A549 (cell line): ENCODE measurements at regions not wholly inside any gene's neighbourhood (a gene's known extent, or its start where the extent isn't known, plus 50 kb on each side); places are given as distances from the start of the nearest gene placed in this dataset.

Experiments used
- ATAC-seq, 2 experiments: fragments of 200-7000 bp in 1 of 2; fragments of >200 bp in 1 of 2; cut with Nextera tagmentation in 1 of 2; cut with Tn5 transposase in 1 of 2; 3 replicates each; pipeline versions ENCODE4 v1.8.0 to v1.9.1; 2018 to 2020; ENCODE audit warnings: mild to moderate bottlenecking in 1 of 2, moderate library complexity in 1 of 2
- CTCF ChIA-PET: fragments of 300-600 bp; sonication (Branson Sonifier 250); formaldehyde crosslinking; extraction: SDS; loops from one replicate; lab custom pipeline; 2021; ENCODE audit warnings: antibody characterized with exemption, inconsistent platforms; lab: Yijun Ruan, JAX
- POLR2A ChIA-PET: fragments of 350-600 bp; formaldehyde crosslinking; extraction: SDS; loops from one replicate; lab custom pipeline; 2021; ENCODE audit warnings: antibody characterized with exemption, inconsistent platforms; lab: Yijun Ruan, JAX
- DNase-seq, 2 experiments: peaks; one replicate each; pipeline versions ENCODE4 v3.0.0 to v3.0.0-alpha.2; 2011 to 2016; ENCODE audit warnings: low read depth in 1 of 2, low spot score in 1 of 2
- FAIRE-seq: peaks from 2 replicates; lab custom pipeline; 2011; peaks lifted over from hg19 to GRCh38; lab: Jason Lieb, UNC
- H3K27ac ChIP-seq, 2 experiments: fragments of >200 bp; sonication (Bioruptor Twin); formaldehyde crosslinking; 3 replicates each; pipeline ENCODE4 v1.5.1; 2016 to 2017
- H3K4me1 ChIP-seq: fragments of >200 bp; sonication (Bioruptor Twin); formaldehyde crosslinking; 3 replicates; pipeline ENCODE4 v1.6.1; 2016
- H3K4me2 ChIP-seq: fragments of >200 bp; sonication (Bioruptor Twin); formaldehyde crosslinking; 3 replicates; pipeline ENCODE4 v1.6.1; 2016
- H3K4me3 ChIP-seq: fragments of >200 bp; sonication (Bioruptor Twin); formaldehyde crosslinking; 3 replicates; pipeline ENCODE4 v1.5.1; 2016
- H3K9me3 ChIP-seq: fragments of >200 bp; sonication (Bioruptor Twin); formaldehyde crosslinking; 3 replicates; pipeline ENCODE4 v1.6.1; 2016
- BHLHE40 ChIP-seq: IDR thresholded peaks from 2 replicates; pipeline ENCODE4 v1.6.1; 2012; ENCODE audit warnings: low read depth, low read length, inconsistent platforms
- CEBPB ChIP-seq, 2 experiments: fragments of >200 bp in 1 of 2; sonication (Bioruptor Twin) in 1 of 2; formaldehyde crosslinking in 1 of 2; IDR thresholded peaks; 2 replicates each; pipeline ENCODE4 v1.6.1; 2012 to 2016
- CHD4 ChIP-seq: fragments of 200-600 bp; sonication (generic); IDR thresholded peaks from 2 replicates; pipeline ENCODE4 v1.6.1; 2016; ENCODE audit warnings: antibody characterized with exemption, mild to moderate bottlenecking, borderline replicate concordance
- EHF ChIP-seq: fragments of 250-450 bp; sonication (Bioruptor Pico); IDR thresholded peaks from 2 replicates; pipeline ENCODE4 v1.5.0; 2020; ENCODE audit warnings: mild to moderate bottlenecking
- ESRRA ChIP-seq: fragments of 150-350 bp; IDR thresholded peaks from 2 replicates; pipeline ENCODE4 v1.6.1; 2014; ENCODE audit warnings: mild to moderate bottlenecking, low read length, borderline replicate concordance
- FOSL2 ChIP-seq, 2 experiments: fragments of 450-650 bp in 1 of 2; fragments of >200 bp in 1 of 2; sonication (Bioruptor Twin) in 1 of 2; formaldehyde crosslinking; IDR thresholded peaks; 2 replicates each; pipeline versions ENCODE4 v1.5.0 to v1.6.1; 2016 to 2020; ENCODE audit warnings: mild to moderate bottlenecking in 1 of 2, moderate library complexity in 1 of 2
- HOXB13 ChIP-seq: fragments of 250-450 bp; sonication (Bioruptor Pico); IDR thresholded peaks from 2 replicates; pipeline ENCODE4 v1.5.0; 2020; ENCODE audit warnings: low read depth, mild to moderate bottlenecking, moderate library complexity
- HOXB5 ChIP-seq: fragments of 250-450 bp; sonication (Bioruptor Pico); IDR thresholded peaks from 2 replicates; pipeline ENCODE4 v1.5.0; 2020; ENCODE audit warnings: mild to moderate bottlenecking, moderate library complexity
- JUN ChIP-seq, 2 experiments: fragments of >200 bp; sonication (Bioruptor Twin); formaldehyde crosslinking; IDR thresholded peaks; 2 replicates in 1 of 2; 3 replicates in 1 of 2; pipeline ENCODE4 v1.6.1; 2016 to 2017
- KDM5A ChIP-seq: fragments of 200-600 bp; sonication (generic); IDR thresholded peaks from 2 replicates; pipeline ENCODE4 v1.6.1; 2016; ENCODE audit warnings: antibody characterized with exemption, mild to moderate bottlenecking
- MAFK ChIP-seq: fragments of 450-650 bp; IDR thresholded peaks from 2 replicates; pipeline ENCODE4 v1.6.1; 2014; ENCODE audit not compliant: partially characterized antibody
- MAZ ChIP-seq: fragments of 150-350 bp; IDR thresholded peaks from 2 replicates; pipeline ENCODE4 v1.6.1; 2014; ENCODE audit warnings: antibody characterized with exemption, low read depth, low read length, borderline replicate concordance
- NPAS2 ChIP-seq: fragments of 250-450 bp; sonication (Bioruptor Pico); IDR thresholded peaks from 2 replicates; pipeline ENCODE4 v1.8.0; 2022; ENCODE audit warnings: mild to moderate bottlenecking, moderate library complexity, borderline replicate concordance
- NR3C1 ChIP-seq: fragments of >200 bp; sonication (Bioruptor Twin); formaldehyde crosslinking; IDR thresholded peaks from 3 replicates; pipeline ENCODE4 v1.6.1; 2017
- PHF8 ChIP-seq: fragments of 200-600 bp; sonication (generic); IDR thresholded peaks from 2 replicates; pipeline ENCODE4 v1.6.1; 2016; ENCODE audit warnings: low read depth, mild to moderate bottlenecking, antibody characterized with exemption, moderate library complexity, borderline replicate concordance
- POLR2AphosphoS2 ChIP-seq: conservative IDR thresholded peaks from 2 replicates; pipeline ENCODE4 v1.6.1; 2012; ENCODE audit warnings: low read length, improper control_type of control experiment, inconsistent platforms
- RARB ChIP-seq: fragments of 250-450 bp; sonication (Bioruptor Pico); IDR thresholded peaks from 2 replicates; pipeline ENCODE4 v1.8.0; 2021; ENCODE audit warnings: mild to moderate bottlenecking, moderate library complexity
- SMC3 ChIP-seq: fragments of >200 bp; sonication (Bioruptor Twin); formaldehyde crosslinking; IDR thresholded peaks from 3 replicates; pipeline ENCODE4 v1.6.1; 2018; ENCODE audit warnings: inconsistent platforms
- TFCP2L1 ChIP-seq: fragments of 250-450 bp; sonication (Bioruptor Pico); IDR thresholded peaks from 2 replicates; pipeline ENCODE4 v1.5.0; 2021; ENCODE audit warnings: mild to moderate bottlenecking
- ZC3H11A ChIP-seq: fragments of 450-650 bp; IDR thresholded peaks from 2 replicates; pipeline ENCODE4 v1.6.1; 2014; ENCODE audit warnings: antibody characterized with exemption, mild to moderate bottlenecking
- ZSCAN20 ChIP-seq: fragments of 250-450 bp; sonication (Bioruptor Pico); IDR thresholded peaks from 2 replicates; pipeline ENCODE4 v1.8.0; 2022; ENCODE audit warnings: mild to moderate bottlenecking, moderate library complexity
- WGBS: methylation state at CpG from one replicate; pipeline ENCODE4 v1.1.6; 2017; ENCODE audit errors: missing lambda C conversion rate; 5-methylcytosine and 5-hydroxymethylcytosine counted together
- TF ChIP-seq, protein P1 (sequence below): fragments of >200 bp; sonication (Bioruptor Twin); formaldehyde crosslinking; IDR thresholded peaks from 3 replicates; pipeline ENCODE4 v1.6.1; 2016
- TF ChIP-seq, protein P2 (sequence below): fragments of 150-350 bp; IDR thresholded peaks from 2 replicates; pipeline ENCODE4 v1.6.1; 2014; ENCODE audit warnings: low read depth, mild to moderate bottlenecking, low read length
- TF ChIP-seq, protein P3 (sequence below): IDR thresholded peaks from 2 replicates; pipeline ENCODE4 v1.6.1; 2012
- TF ChIP-seq, protein P4 (sequence below): IDR thresholded peaks from 2 replicates; pipeline ENCODE4 v1.6.1; 2012
- TF ChIP-seq, protein P5 (sequence below): fragments of 250-450 bp; sonication (Bioruptor Pico); IDR thresholded peaks from 2 replicates; pipeline ENCODE4 v1.5.0; 2021; ENCODE audit warnings: mild to moderate bottlenecking, moderate library complexity, borderline replicate concordance
- TF ChIP-seq, protein P6 (sequence below): fragments of >200 bp; sonication (Bioruptor Twin); formaldehyde crosslinking; IDR thresholded peaks from 3 replicates; pipeline ENCODE4 v1.5.1; 2016

DNA sequence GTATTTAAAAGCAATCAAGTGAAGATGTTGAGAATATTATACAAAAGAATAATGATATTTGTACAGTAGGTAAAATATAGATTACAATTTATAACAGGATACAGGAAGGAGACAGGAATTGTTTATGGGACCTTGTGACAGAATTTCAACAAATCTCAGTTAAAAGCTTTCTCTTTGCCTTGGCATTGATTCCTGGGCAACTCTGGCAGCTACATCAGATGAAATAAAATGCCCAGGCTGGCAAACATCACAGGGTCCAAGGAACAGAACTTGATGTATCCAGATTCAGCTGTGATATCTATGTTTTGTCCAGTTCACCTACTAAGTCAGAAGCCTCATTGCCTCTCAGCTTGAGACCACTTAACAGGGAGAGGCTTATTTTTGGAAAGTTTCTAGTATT, 473.1 kb downstream of the MCTP2 start:
- DNase-seq (no peak), ATAC-seq (no peak)
- Histone ChIP-seq H3K4me1 (no peaks in the 10 kb centered on the region), H3K4me2 (no peak overlapping the region)
- TF ChIP-seq, protein P1, sequence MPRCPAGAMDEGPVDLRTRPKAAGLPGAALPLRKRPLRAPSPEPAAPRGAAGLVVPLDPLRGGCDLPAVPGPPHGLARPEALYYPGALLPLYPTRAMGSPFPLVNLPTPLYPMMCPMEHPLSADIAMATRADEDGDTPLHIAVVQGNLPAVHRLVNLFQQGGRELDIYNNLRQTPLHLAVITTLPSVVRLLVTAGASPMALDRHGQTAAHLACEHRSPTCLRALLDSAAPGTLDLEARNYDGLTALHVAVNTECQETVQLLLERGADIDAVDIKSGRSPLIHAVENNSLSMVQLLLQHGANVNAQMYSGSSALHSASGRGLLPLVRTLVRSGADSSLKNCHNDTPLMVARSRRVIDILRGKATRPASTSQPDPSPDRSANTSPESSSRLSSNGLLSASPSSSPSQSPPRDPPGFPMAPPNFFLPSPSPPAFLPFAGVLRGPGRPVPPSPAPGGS = no peak
- no peak for TF ChIP-seq HOXB13 (CRISPR knock-in tag)
- TF ChIP-seq KDM5A = no peak
- TF ChIP-seq HOXB5 (CRISPR knock-in tag) = no peak
- no peak for TF ChIP-seq ESRRA
- TF ChIP-seq, protein P2, sequence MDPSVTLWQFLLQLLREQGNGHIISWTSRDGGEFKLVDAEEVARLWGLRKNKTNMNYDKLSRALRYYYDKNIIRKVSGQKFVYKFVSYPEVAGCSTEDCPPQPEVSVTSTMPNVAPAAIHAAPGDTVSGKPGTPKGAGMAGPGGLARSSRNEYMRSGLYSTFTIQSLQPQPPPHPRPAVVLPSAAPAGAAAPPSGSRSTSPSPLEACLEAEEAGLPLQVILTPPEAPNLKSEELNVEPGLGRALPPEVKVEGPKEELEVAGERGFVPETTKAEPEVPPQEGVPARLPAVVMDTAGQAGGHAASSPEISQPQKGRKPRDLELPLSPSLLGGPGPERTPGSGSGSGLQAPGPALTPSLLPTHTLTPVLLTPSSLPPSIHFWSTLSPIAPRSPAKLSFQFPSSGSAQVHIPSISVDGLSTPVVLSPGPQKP = no peak
- TF ChIP-seq EHF (CRISPR knock-in tag) = no peak
- TF ChIP-seq, protein P3, sequence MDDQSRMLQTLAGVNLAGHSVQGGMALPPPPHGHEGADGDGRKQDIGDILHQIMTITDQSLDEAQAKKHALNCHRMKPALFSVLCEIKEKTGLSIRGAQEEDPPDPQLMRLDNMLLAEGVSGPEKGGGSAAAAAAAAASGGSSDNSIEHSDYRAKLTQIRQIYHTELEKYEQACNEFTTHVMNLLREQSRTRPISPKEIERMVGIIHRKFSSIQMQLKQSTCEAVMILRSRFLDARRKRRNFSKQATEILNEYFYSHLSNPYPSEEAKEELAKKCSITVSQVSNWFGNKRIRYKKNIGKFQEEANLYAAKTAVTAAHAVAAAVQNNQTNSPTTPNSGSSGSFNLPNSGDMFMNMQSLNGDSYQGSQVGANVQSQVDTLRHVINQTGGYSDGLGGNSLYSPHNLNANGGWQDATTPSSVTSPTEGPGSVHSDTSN = no peak
- no peak for TF ChIP-seq ZSCAN20 (CRISPR knock-in tag)
- TF ChIP-seq, protein P4, sequence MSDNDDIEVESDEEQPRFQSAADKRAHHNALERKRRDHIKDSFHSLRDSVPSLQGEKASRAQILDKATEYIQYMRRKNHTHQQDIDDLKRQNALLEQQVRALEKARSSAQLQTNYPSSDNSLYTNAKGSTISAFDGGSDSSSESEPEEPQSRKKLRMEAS = no peak
- no peak for TF ChIP-seq FOSL2 (IDR thresholded peaks at IDR 0.05)
- no peak for TF ChIP-seq FOSL2 (CRISPR knock-in tag; IDR thresholded peaks at IDR 0.05)
- no peak for TF ChIP-seq POLR2AphosphoS2
- TF ChIP-seq, all 56 proteins: peak for 0
- Histone ChIP-seq H3K27ac (no peak overlapping the region), H3K9me3 (no peaks in the 10 kb centered on the region; the same call in 2 of the 3 replicates), H3K4me3 (no peak overlapping the region)
- no peak for FAIRE-seq
- ChIA-PET POLR2A (no interaction called here), CTCF (no interaction called here)

DNA sequence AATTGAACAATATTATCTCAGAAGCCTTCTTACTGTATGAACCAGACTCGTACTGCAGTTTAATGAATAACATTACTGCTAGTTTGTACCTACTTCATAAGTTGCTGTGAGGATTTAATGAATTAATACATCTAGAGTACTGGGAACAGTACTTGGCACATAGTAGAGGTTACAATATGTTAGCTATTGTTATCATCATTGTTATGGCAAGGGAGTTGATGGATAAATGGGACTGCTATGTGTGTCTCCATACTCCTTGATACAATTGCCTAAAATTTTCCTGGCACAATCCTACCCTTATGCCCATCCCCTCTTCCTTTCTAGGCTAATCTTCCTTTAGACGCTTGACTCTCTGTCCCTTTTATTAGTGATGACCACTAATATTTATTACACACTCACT, 473.6 kb downstream of the MCTP2 start:
- Histone ChIP-seq H3K4me3 (no peak overlapping the region), H3K4me1 (no peaks in the 10 kb centered on the region), H3K4me2 (no peak overlapping the region), H3K27ac (no peak overlapping the region), H3K9me3 (no peaks in the 10 kb centered on the region; the same call in 2 of the 3 replicates)
- WGBS = 12% methylated on average over 2 of the region's 2 CpGs
- FAIRE-seq = no peak
- ATAC-seq = no peak
- CTCF ChIA-PET = no interaction called here
- DNase-seq = no peak
- TF ChIP-seq MAFK = no peak
- no peak for TF ChIP-seq EHF (CRISPR knock-in tag)
- no peak for TF ChIP-seq NR3C1
- TF ChIP-seq BHLHE40 = no peak
- no peak for TF ChIP-seq NPAS2 (CRISPR knock-in tag)
- TF ChIP-seq, protein P2 = no peak
- no peak for TF ChIP-seq TFCP2L1 (CRISPR knock-in tag)
- POLR2A ChIA-PET = no interaction called here

DNA sequence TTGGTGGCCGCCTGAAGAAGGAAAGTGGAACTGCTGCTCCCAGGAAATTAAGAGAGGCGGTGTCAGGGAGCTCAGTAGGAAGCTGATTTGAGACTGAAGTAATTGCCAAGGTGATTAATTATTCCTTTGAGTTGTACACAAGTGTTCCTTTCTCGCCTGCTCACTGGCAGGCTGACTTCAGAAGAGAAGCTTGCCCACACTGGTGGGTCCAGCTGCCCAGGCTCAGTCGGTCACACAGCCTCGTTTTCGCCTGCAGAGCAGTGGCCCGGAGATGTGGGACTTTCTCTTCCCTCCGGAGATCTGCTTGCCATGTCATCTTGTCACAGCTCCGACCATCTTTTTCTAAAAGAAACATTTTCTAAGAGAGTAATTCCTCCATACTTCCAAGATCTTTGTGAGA, 478.0 kb downstream of the MCTP2 start:
- FAIRE-seq (no peak), ATAC-seq (no peak), DNase-seq (no peak)
- POLR2A ChIA-PET = no interaction called here
- TF ChIP-seq RARB (CRISPR knock-in tag) (no peak), ZC3H11A (no peak), CEBPB (IDR thresholded peaks at IDR 0.05) (no peak), MAZ (no peak), SMC3 (no peak), FOSL2 (IDR thresholded peaks at IDR 0.05) (no peak), FOSL2 (CRISPR knock-in tag; IDR thresholded peaks at IDR 0.05) (no peak), CHD4 (no peak), JUN (IDR thresholded peaks at IDR 0.05) (no peak), PHF8 (no peak), POLR2AphosphoS2 (no peak), NR3C1 (no peak)
- TF ChIP-seq, protein P5, sequence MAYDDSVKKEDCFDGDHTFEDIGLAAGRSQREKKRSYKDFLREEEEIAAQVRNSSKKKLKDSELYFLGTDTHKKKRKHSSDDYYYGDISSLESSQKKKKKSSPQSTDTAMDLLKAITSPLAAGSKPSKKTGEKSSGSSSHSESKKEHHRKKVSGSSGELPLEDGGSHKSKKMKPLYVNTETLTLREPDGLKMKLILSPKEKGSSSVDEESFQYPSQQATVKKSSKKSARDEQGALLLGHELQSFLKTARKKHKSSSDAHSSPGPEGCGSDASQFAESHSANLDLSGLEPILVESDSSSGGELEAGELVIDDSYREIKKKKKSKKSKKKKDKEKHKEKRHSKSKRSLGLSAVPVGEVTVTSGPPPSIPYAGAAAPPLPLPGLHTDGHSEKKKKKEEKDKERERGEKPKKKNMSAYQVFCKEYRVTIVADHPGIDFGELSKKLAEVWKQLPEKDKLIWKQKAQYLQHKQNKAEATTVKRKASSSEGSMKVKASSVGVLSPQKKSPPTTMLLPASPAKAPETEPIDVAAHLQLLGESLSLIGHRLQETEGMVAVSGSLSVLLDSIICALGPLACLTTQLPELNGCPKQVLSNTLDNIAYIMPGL = no peak
- TF ChIP-seq, protein P6, sequence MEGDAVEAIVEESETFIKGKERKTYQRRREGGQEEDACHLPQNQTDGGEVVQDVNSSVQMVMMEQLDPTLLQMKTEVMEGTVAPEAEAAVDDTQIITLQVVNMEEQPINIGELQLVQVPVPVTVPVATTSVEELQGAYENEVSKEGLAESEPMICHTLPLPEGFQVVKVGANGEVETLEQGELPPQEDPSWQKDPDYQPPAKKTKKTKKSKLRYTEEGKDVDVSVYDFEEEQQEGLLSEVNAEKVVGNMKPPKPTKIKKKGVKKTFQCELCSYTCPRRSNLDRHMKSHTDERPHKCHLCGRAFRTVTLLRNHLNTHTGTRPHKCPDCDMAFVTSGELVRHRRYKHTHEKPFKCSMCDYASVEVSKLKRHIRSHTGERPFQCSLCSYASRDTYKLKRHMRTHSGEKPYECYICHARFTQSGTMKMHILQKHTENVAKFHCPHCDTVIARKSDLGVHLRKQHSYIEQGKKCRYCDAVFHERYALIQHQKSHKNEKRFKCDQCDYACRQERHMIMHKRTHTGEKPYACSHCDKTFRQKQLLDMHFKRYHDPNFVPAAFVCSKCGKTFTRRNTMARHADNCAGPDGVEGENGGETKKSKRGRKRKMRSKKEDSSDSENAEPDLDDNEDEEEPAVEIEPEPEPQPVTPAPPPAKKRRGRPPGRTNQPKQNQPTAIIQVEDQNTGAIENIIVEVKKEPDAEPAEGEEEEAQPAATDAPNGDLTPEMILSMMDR = no peak
- CTCF ChIA-PET = no interaction called here
- H3K27ac ChIP-seq = no peak overlapping the region
- H3K4me3 ChIP-seq = no peak overlapping the region
- H3K4me1 ChIP-seq = no peaks in the 10 kb centered on the region
- WGBS = 3% methylated on average over 9 of the region's 9 CpGs
- H3K4me2 ChIP-seq = no peak overlapping the region
- no peaks in the 10 kb centered on the region for H3K9me3 ChIP-seq
